ENCODE measurements at regions not wholly inside any gene's neighbourhood (a gene's known extent, or its start where the extent isn't known, plus 50 kb on each side); places are given as distances from the start of the nearest gene placed in this dataset.

- TF ChIP-seq EZH2 (IDR thresholded peaks at IDR 0.05; ENCODE audit: low read depth, unreplicated experiment) (no peak), POLR2AphosphoS5 (IDR thresholded peaks at IDR 0.05; ENCODE audit: low read depth) (no peak)
These were observed 187.1 kb upstream of the DNAJC19 start for GRCh38 chr3:181176601-181177000.

Data from GM23338 (cell line).